Cardiac septum (tissue), 1 donor: ENCODE measurements at regions not wholly inside any gene's neighbourhood (a gene's known extent, or its start where the extent isn't known, plus 50 kb on each side); places are given as distances from the start of the nearest gene placed in this dataset.
"Not testable (repeated sequence)": the region's sequence is repeated elsewhere in the genome, so short reads cannot be mapped to it uniquely, and the experiment has no call there.

Experiments used
- DNase-seq: peaks from one replicate; pipeline ENCODE4 v3.0.0-alpha.2; 2020; ENCODE audit warnings: low spot score
- intact Hi-C: fragments of 100-400 bp; cut with DNase I; formaldehyde crosslinking; loops from one replicate; pipeline ENCODE4 v1.14.0; 2022
- donor health status: DM: no; HTN: no; CAD: no.

DNA sequence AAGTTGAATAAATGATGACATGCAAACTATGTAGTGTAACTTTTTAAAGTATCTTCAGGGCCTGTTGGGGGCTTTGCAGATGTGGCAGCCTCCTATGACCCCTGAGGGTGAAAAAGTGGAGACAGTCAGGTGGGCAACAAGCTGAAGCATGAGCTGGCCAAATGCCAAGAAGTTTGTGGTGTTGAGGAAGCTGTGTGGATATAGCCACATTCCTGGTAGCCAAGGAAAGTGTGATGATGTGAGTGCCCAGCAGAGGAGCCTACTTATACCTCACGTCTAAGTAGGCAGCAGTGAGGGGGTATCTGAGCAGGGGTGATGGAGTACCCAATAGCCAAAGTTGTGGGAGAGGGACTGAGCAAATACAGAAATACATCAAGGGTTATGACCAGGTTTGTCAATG is 621.2 kb upstream of the CDH6 start:
- intact Hi-C loops, result no loop called here
- DNase-seq, result no peak

DNA sequence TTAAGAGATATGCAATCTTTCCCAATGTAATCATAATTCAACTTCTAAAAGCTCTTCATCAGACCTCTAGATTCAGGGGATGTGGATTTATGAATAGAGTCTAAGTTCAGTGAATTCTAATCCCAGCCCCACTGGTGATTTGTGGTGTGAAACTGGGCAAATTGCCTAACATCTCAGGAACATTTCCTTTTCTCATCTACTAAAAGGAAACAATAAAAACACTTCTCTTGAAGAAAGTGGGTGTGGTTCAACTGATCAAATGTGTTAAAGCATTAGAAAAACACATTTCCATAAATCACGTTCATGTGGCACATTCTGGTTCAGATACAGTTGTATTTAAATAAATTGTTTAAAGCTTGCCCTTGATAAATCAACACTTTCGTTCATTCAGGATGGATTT is 631.7 kb upstream of the CDH6 start:
- intact Hi-C loops, result no loop called here

DNA sequence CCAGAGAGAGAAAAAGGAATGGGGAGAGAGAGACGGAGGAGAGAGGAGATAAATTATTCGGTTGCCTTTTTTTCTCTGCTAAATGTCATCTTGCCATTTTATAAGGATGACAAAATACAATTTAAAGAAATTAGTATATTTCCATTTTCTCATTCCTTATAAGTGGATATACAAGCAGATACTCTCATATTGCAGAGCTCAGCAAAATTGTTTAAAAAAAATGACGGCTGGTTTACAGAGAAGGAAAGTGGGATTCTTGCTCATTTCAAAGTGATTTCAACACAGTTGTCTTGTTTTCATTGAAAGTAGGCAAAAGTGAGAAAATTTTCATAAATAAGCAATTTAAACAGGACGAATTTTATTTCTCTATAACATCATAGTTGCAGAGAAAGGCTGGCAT is 641.9 kb upstream of the CDH6 start:
- intact Hi-C loops, result no loop called here
- DNase-seq, result no peak

More for the DNA sequence above, 631.7 kb upstream of the CDH6 start:
- no peak for DNase-seq

DNA sequence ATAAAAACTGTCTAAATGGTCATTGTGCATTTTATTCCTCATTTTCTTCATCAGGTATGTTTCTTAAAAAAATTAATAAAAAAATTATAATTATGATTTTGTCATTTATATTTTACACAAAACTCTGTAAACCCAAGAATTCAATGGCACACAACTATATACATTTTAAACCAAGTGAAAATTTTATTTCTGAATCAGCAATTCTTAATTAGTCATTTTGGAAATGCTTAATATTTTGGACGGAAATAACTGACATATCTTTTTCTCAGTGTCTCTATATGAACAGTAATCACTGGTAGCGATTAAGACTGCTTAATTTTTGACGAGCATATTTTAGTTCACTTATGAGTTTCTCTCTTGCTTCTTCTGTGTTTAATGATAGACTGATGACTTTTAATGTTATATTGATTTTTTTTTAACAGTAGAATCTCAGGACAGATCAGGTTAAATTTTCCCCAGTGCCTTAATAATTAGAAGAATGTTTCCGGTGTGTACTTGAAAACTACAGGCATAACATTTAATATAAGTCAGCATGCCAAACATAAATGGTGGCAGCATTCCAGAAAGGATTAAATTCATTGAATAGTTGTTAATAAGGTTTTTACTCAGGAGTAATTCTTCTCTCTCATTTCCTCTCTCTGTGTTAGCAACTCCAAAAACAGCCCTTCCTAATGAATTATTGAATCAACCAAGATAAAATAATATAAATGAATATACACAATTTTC is 644.7 kb upstream of the CDH6 start:
- intact Hi-C loops, result no loop called here

DNA sequence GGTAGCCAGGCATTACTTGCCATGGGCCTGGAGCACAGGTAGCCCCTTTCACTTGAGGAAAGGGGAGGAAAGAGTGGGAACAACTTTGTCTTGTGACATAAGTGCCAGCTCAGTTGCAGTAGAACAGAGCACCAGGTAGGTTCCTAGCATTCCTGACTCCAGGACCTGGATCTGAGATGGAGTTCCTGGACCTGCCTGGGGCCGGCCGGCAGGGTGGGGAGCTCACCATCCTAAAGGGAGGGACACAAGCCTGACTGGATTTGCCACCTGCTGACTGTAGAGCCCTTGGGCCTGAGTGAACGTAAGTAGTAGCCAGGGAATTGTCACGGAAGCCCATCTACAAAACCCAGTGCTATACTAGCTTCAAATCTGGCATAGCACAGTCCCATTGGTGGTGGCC is 653.3 kb upstream of the CDH6 start:
- intact Hi-C loops, result no loop called here

More for the DNA sequence above, 644.7 kb upstream of the CDH6 start:
- DNase-seq, result no peak

DNA sequence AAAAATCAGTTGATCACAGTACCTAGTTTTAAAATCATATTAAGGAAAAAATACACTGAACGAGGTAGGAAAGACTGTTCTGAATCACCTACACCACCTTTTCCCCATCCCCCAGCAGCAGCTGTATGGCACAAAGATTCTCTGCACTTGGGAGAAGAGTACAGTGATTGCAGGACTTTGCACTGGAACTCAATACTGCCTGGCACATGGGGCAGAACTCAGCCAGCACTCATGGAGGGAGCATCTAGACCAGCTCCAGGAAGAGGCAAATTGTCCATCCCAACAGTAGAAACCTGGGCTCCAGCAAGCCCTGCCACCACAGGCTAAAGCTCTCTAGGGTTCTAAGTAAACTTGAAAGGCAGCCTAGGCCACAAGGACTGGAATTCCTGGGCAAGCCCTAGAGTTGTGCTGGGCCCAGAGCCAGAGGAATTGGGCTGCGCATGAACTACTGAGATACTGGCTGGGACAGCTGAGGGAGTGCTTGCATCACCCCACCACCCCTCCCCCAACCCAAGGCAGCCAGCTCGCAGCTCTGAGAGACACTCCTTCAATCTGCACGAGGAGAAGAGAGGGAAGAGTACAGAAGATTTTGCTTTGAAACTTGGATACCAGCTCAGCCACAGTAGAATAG is 654.4 kb upstream of the CDH6 start:
- intact Hi-C loops, result no loop called here
- DNase-seq, result peak; percentile 79

More for the DNA sequence above, 653.3 kb upstream of the CDH6 start:
- DNase-seq, result no peak

DNA sequence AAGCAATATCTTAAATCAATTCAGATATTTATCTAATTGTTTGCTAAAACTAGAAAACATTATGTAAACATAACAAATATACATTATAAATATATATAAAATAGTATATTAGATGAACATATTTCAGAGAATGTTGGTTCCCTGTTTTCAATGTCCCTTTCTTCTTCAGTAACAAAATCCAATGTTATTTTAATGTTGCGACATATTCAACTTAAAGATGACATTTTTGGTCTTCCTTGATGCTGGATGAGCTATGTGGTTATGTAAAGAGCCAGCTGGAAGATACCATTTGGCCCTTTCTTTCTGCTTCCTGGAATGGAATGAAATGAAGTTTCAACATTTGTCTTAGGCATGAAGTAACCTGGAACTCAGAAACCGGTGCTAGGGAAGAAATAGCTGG is 668.1 kb upstream of the CDH6 start:
- no peak for DNase-seq
- intact Hi-C loops, result no loop called here

DNA sequence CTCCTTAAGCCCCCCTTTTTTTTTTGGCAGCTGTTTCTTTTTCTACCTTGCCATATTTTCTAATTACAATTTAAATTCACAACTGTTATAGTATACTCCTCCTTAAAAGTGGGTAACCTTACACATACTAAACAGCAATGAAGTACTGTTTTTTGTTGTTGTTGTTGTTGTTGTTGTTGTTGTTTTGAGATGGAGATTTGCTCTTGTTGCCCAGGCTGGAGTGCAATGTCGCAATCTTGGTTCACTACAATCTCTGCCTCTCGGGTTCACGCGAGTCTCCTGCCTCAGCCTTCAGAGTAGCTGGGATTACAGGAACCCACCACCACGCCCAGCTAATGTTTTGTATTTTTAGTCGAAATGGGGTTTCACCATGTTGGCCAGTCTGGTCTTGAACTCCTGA is 669.1 kb upstream of the CDH6 start:
- no peak for DNase-seq
- intact Hi-C loops, result no loop called here

DNA sequence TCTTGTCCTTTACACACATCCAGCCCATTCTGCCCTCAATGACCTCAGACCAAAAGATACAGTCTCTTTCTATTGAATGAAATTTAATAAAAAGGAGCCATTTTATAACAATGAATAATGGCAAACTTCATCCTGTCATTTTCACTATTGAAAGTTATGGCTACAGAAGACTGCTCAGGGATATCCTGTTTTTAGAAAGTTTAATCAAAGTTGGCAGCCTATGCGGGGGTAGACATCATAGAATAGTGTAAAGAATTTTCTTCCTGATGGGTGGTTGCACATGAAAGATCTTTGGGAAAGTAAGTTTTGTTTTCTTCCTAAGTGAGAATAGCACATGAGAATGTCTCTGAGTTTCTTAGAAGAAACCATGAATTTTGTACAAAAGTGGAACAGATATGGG is 670.4 kb upstream of the CDH6 start:
- no peak for DNase-seq
- intact Hi-C loops, result no loop called here

DNA sequence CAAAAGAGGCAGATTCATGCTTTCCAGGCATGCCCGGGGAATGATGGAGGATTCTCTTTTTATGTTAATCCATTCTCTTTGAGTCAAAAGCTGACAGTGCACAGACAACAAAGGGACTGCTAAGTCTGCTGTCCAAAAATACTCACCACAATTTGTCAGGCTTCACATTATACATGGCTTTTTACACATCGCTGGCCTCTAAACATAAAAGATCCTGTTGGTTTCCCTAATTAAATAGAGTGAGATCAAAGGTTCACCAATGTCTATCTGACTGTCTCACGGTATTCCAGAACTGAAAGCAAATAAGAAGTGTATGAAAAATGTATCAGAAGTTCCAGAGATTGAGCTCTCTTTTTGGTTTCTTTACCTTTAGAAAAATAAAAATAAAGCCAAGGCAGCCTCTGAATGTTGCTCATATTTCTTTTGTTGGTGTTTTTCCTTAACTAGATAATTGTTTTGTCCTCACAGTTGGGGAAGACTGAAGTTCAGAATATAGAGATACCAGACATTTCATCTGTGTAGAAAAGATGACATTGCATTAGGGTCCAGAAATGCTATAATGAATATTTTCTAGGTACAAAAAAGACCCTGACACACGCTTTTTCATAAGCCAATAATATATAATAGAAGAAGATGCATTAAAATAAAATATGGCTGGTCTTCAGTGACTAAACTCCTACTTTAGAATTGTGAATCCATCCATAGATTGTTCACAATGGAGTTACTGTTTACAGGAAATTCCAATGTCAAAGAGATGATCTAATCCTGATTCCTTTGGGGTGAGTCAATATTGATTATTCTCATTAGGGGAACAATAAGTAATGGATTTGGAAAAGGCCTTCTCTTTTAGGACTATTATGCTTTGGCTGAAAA is 688.2 kb upstream of the CDH6 start:
- no peak for DNase-seq
- intact Hi-C loops, result no loop called here

DNA sequence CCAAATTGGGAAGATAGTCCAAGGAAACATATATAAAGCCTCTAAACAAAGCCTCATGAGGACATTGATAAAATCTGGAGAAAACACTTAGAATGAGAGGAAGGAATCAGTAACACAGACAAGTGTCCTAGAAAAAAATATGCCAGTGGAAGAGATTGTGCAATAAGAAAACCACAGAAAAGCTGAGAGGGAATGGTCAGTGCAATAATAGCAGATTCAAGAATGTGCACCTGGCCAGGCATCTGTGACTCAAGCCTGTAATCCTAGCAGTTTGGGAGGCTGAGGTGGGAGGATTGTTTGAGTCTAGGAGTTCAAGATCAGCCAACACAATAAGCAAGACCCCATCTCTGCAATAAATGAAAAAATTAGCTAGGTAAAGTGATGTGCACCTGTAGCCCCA is 691.2 kb upstream of the CDH6 start:
- intact Hi-C loops, result no loop called here
- no peak for DNase-seq

DNA sequence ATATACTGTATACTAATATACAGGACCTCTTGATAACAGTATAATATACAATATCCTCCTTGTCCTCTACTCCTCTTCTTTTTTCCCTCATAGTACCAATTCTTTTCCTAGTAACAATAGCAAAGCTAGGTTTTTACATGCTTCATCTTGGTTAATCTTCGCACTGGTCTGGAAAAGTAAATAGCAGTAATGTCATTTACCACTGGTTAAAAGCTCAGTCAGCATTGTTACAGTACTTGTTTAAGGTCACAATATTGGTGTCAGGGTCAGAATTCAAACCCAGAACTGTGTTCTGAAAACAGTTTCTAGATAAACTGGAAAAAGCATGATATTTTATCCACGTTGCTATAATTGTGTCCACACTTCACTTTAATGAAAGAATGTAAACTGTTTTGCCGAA is 692.4 kb upstream of the CDH6 start:
- DNase-seq, result no peak
- intact Hi-C loops, result no loop called here

DNA sequence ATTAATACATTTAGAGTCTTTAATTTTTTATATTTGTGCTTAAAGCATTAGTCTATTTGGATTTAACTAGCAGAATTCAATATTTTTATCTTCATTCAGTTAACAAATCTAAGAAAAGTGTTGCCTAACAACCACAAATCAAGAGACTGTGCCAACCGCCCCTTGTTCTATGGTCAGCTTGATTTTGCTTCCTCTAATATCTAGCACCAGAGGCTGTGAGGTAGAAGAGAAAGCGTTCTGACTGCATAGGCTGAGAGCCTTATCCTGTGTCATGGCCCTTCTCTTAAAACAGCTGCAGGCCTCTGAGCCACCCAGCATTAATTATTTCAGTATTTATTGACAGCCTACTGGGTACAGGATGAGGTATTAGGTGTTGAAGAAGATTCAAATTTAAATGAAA is 693.0 kb upstream of the CDH6 start:
- intact Hi-C loops, result no loop called here
- DNase-seq, result no peak

DNA sequence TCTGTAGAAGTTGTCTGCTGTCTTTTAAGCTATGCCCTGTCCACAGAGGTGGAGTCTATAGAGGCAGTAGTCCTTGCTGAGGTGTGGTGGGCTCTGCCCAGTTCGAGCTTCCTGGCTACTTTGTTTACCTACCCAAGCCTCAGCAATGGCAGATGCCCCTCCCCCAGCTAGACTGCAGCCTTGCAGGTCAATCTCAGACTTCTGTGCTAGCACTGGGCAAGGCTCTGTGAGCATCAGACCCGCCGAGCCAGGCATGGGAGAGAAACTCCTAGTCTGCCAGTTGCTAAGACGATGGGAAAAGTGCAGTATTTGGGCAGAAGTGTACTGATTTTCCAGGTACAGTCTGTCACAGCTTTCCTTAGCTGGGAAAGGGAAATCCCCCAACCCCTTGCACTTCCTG is 694.1 kb upstream of the CDH6 start:
- no peak for DNase-seq
- intact Hi-C loops, result no loop called here

DNA sequence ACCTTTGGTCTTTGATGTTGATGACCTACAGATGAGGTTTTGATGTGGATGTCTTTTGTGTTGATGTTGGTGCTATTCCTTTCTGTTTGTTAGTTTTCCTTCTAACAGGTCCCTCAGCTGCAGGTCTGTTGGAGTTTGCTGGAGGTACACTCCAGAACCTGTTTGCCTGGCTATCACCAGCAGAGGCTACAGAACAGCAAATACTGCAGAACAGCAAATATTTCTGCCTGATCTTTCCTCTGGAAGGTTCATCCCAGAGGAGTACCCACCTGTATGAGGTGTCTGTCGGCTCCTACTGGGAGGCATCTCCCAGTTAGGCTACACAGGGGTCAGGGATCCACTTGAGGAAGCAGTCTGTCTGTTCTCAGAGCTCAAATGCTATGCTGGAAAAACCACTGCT is 694.5 kb upstream of the CDH6 start:
- no peak for DNase-seq
- intact Hi-C loops, result no loop called here

DNA sequence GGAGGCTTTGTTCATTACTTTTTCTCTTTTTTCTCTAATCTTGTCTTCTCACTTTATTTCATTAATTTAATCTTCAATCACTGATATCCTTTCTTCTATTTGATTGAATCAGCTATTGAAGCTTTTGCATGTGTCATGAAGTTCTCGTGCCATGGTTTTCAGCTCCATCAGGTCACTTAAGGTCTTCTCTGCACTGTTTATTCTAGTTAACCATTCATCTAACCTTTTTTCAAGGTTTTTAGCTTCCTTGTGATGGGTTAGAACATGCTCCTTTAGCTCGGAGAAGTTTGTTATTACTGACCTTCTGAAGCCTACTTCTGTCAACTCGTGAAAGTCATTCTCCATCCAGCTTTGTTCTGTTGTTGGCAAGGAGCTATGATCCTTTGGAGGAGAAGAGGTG is 695.0 kb upstream of the CDH6 start:
- DNase-seq, intact Hi-C loops: not testable (repeated sequence)

DNA sequence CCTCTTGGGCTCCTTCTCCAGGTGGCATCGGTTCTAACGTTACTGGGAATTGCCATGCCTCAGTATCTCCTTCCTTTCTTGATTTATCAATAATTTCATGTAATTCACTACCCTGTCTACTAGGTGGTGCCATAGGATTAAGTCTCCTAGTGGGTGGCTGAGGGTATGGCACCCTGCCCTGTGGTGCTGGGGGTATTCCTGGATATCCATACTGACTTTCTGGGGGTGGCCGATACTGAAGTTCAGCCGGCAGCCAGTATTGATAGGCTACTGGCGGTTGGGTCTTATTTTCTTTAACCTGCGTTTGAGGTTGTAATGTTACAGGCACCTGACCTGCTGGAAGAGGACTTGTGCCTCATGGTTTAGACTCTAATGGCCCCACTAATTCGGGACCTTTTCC is 699.4 kb upstream of the CDH6 start:
- DNase-seq, intact Hi-C loops: not testable (repeated sequence)

DNA sequence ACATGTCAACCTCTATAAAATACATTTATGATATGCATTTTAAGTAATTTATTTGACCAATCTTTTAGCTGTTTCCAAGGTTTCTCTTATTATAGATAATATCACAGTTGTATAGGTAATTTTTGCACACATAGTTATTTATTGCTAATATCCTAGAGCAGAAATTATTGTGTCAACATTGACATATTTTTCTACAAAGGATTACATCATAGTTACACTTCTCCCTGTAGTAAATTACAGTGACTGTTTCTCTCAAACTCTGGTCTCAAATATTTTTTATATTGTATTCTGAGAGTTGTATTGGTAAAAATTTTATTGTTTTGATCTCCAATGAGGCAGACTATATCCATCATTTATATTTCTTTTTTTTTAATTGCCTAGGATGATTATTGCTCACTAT is 714.4 kb upstream of the CDH6 start:
- no peak for DNase-seq
- intact Hi-C loops, result no loop called here

DNA sequence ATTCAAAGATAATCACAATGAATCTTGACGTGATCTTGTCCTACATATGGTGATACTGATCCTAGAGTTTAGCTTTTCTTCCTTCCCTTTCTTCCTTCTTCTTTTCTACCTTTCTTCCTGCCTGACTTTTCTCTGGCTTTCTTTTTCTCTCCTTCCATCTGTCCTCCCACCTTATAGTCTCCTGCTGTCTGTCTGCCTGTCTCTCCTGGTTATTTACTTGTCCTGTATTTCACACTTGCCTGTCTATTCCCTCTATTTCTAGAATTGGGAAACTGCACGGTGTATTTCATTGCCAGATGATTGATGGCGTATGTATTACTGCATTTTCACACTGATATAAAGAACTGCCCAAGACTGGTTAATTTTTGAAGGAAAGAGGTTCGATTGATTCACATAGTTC is 718.1 kb upstream of the CDH6 start:
- intact Hi-C loops, result no loop called here
- DNase-seq, result no peak

DNA sequence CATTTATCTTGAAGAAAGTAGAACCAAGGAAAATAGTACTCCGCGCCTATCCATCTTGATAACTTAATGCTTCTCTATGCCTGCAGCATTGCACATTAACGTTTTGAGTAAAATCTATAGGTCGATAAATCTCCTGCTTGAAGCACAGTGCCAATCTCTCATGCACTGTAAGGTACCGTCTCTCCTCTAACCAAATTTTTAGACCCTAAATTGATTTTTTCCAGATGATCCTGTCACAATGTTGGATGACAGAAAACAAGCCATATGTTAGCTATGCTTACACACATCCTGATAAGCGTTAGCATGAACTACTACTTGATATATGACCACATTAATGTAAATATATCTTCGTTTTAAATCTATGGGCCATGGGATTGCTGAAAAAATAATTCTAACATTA is 723.8 kb upstream of the CDH6 start:
- intact Hi-C loops, result no loop called here
- DNase-seq, result no peak

DNA sequence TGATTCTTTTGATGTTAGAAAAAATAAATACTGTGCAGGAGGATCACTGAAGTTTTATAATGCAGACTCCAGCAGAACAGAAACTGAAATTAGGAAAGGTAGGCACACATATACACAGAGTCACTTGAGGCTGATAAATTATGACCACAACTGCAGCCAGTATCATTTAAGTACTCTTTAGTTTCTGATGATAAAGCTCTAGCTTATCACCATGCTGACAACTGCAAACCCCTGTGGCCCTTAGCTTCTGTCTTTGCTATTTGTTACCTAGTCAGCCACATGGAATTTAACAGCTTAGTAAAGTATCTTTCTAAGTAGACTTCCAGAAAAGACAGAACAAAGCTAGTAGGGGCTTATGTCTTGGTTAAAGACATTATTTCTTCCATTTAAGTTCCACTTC is 734.8 kb upstream of the CDH6 start:
- intact Hi-C loops, result no loop called here
- no peak for DNase-seq
